HG03460 (cell line): ENCODE measurements at regions not wholly inside any gene's neighbourhood (a gene's known extent, or its start where the extent isn't known, plus 50 kb on each side); places are given as distances from the start of the nearest gene placed in this dataset.
"Not testable (repeated sequence)": the region's sequence is repeated elsewhere in the genome, so short reads cannot be mapped to it uniquely, and the experiment has no call there.

Experiments
- ATAC-seq: cut with Tn5 transposase; IDR thresholded peaks from one replicate; pipeline ENCODE4 v1.9.1; 2021; ENCODE audit not compliant: unreplicated experiment

GRCh38 chr9:115397591-115398312, 279.8 kb upstream of the TNC start:
- no peak for ATAC-seq

DNA sequence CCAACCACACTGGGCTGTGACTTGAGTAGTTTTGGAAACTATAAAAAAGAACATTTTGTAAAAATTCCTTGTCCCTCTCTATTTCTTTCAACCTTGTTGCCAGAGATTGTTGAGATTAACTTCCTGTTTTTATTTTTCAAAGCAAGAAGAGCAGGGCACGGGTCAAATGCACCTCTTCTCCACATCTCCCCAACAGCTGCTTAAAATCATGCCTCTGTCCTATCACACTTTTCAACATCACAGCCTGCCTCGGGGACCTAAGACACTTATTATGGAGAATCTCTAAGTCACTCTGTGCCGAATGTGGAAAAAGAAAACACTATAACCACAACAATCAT, 280.3 kb upstream of the TNC start:
- no peak for ATAC-seq

GRCh38 chr9:115398996-115399395, 281.0 kb upstream of the TNC start:
- ATAC-seq: no peak

DNA sequence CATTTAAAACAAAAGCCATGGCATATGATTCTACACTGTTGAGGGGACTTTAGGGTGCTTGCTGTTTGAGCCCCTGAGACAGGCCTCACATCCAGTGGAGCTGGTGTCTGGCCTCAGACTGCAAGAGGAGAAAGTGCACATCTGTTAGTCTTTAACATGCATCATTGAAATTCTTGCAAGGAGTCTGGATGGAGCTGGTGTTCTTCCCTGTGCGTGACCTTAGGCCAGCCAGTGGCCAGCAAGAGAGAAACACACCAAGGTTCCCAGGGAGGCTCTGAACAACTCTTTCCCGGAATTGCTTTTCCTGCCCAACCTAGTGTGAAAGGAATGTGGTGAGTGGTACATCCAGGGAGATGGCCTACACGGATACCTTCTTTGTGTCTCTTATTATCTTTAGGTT, 282.8 kb upstream of the TNC start:
- no peak for ATAC-seq

GRCh38 chr9:115401756-115402327, 283.9 kb upstream of the TNC start:
- ATAC-seq: no peak

- ATAC-seq: no peak
Observed at GRCh38 chr9:115403753-115404152, 285.8 kb upstream of the TNC start.

GRCh38 chr9:115404311-115404710, 286.4 kb upstream of the TNC start:
- no peak for ATAC-seq

DNA sequence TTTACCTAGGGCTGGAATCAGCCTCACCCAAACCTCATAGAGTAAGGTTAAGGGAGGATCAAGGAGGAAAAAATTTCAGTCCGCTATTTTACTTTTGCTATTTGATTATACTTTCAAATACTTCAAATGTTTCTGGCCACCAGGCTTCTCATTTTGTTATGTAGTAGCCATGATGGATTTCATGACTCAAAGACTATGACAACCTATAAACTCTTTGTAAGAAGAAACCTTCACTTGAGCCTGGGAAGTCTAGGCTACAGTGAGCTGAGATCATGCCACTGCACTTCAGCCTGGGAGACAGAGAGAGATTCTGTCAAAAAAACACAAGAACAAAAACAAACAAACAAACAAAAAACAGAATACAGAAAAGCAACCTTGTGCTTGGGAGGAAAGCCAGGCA, 293.6 kb upstream of the TNC start:
- ATAC-seq: no peak

- ATAC-seq: no peak
Observed at GRCh38 chr9:115411993-115412452, 294.1 kb upstream of the TNC start.

DNA sequence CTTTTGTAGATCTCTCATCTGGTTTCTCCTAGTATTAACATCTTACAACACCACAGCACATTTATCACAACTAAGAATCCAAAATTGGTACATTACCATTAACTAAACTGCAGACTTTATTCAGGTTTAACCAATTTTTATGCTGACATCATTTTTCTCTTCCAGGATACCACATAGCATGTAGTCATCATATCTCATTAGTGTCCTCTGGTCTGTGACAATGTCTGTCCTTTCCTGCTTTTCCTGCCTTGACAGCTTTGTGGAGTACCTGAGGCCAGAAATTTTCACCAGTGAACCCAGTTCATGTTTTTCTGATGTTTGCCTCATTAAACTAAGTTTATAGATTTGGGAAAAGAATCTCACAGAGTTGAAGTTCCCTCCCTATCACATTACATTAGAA, 294.7 kb upstream of the TNC start:
- no peak for ATAC-seq

- ATAC-seq: no peak
Observed at GRCh38 chr9:115413304-115413703, 295.3 kb upstream of the TNC start.

GRCh38 chr9:115413766-115414382, 295.9 kb upstream of the TNC start:
- no peak for ATAC-seq

DNA sequence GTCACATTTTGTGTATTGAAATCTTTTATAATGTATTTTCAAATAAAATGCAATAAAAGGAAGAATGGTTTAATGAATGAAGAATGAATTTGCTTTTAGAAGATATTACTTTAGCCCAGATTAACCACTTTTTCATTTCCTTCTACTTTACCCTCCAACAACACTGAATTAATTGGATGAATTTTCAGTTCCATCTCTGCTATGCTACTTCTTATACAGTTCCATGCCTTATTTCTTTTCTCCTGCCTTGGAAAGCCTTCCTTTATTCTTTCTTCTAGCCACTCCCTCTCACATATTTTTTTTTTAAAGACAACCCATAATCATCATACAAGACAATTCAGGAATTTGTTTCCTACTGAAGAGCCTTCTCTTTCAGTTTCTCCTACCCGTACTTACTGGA, 296.6 kb upstream of the TNC start:
- ATAC-seq: no peak

GRCh38 chr9:115415450-115415849, 297.5 kb upstream of the TNC start:
- ATAC-seq: no peak

- ATAC-seq: peak; percentile 75
Observed at GRCh38 chr9:115416299-115416698, 298.3 kb upstream of the TNC start.

- ATAC-seq: not testable (repeated sequence)
Observed at GRCh38 chr9:115418181-115418580, 300.2 kb upstream of the TNC start.

DNA sequence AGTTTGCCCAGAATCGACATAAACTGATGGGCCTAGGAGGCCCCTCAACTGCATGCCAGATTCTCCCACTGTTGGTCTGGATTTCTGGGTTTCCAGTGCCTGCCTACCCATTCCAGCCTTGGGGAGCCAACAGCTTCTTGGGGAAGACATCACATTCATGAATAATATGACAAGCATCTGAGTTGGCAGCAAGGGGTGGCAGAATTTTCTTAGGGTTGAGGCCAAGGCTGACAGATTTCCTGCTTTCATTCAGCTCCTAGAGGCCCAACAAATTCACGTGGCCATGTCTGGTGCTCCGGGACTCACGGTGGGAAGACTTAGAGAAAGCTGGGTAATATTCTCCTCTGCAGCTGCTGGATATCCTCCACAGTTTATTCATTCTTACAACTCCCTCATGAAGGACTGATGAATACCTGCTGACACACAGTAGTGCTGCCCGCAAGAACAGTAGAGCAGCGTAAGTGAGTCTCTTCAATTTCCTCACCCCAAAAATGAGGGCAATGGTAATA, 305.0 kb upstream of the TNC start:
- ATAC-seq: no peak

DNA sequence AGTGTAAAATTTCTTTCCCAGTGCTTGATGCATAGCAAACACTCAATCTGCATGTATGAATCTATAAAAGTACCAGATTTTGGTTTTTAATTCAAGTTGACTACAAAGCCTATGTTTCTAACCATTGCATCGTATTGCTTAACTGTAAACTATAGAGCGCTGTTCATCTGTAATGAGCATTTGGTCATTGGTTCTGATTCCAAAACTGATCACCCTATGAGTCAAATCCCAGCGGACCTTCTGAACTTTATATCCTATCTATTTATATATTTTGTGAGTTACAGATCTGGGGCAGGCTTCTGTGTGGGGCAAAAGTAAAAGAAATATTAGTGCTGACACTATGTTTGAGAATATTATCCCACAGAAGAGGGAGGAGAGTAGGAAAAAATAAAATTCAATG, 305.7 kb upstream of the TNC start:
- no peak for ATAC-seq

DNA sequence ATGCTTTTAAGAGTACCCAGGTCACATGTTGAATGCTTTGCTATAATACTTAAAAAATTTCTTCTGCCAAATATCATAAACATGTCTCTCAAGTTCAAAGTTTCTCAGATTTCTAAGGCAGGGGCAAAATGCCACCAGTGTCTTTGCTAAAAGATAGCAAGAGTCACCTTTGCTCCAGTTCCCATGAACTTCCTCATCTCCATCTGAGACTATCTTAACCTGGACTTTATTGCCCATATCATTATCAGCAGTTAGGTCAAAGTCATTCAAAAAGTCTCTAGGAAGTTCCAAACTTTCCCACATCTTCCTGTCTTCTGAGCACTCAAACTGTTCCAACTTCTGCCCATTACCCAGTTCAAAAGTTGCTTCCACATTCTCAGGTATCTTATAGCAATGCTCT, 307.6 kb upstream of the TNC start:
- no peak for ATAC-seq

GRCh38 chr9:115437418-115437817, 319.5 kb upstream of the TNC start:
- ATAC-seq: no peak

- no peak for ATAC-seq
Observed at GRCh38 chr9:115439641-115440040, 321.7 kb upstream of the TNC start.

DNA sequence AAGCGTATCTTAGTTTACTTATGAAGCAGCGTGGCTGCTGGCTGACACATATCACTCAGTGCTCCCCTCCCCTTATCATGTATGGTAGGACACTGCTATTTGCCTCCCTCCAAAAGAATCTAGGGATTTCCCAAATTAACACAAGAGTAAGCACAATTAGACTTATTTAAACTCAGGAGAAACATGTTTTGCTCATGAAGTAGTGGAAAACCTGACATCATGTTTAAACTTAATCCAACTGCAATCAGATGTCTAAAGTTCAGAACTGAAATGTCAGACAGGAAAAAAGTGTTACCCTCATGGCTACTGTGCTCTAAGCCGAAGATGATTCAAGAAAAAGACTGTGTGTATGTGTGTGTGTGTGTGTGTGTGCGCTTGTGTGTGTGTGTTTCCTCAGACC, 324.1 kb upstream of the TNC start:
- no peak for ATAC-seq
